GM12873 (cell line): ENCODE measurements at regions not wholly inside any gene's neighbourhood (a gene's known extent, or its start where the extent isn't known, plus 50 kb on each side); places are given as distances from the start of the nearest gene placed in this dataset.

Source experiments
- CTCF ChIP-seq: IDR thresholded peaks from 2 replicates; pipeline ENCODE4 v1.5.1; 2012; ENCODE audit warnings: low read depth, mild to moderate bottlenecking, moderate library complexity, low read length, control low read depth; ENCODE audit not compliant: insufficient read depth; ENCODE audit errors: missing control alignments

DNA sequence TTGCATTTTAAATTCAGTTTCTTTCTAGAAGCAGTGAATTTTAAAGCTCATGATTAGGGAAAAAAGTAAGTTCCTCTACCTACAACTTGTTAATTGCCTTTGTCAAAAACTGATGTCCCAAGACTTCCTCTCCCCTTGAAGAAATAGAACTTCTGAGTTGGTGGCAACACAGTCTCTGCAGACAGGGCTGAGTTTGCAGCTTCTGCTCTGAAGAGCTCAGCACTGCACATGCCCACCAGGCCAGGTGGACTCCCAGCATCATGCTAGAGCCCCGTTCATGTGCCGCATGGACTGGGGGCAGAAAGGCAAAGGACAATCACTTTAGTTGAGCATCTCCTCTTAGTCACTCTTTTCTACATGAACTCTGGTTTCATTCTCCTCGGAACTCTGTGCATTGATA is 620.1 kb downstream of the VRK1 start:
- TF ChIP-seq CTCF, result no peak

DNA sequence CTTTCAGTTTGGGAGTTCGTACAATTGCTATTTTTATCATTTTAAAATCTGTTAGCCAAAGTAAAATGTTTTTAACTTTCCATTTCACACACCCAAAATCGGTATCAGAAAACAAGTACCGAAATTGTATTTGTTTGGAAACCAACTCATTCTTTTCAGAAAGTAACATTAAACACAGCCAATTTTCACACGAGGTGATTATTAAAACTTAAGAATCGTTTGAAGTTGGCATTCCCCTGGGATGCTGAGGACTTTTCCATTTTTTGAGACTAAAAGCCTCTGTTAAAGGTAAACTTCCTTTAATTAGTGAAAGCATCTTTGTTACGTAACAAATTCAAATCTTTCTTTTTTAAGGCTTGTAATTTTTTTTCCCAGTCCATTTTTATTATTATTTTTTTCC is 623.0 kb downstream of the VRK1 start:
- TF ChIP-seq CTCF, result no peak

DNA sequence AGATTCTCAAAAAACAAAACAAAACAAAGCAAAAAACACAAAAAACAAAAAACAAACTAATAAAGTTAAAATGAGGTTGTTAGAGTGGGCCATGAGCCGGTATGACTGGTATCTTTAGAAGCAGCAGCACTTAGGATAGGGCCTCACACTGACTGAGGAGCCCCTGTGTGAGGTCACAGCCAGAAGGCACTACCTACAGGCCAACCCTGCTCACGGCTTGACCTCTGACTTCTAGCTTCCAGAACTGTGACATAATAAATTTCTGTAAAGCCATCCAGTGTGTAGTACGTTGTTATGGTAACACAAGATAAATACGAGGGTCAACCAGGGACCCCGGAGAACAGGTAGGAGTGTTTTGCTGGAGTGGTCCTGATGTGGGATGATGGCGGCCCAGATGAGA is 629.6 kb downstream of the VRK1 start:
- TF ChIP-seq CTCF, result no peak

DNA sequence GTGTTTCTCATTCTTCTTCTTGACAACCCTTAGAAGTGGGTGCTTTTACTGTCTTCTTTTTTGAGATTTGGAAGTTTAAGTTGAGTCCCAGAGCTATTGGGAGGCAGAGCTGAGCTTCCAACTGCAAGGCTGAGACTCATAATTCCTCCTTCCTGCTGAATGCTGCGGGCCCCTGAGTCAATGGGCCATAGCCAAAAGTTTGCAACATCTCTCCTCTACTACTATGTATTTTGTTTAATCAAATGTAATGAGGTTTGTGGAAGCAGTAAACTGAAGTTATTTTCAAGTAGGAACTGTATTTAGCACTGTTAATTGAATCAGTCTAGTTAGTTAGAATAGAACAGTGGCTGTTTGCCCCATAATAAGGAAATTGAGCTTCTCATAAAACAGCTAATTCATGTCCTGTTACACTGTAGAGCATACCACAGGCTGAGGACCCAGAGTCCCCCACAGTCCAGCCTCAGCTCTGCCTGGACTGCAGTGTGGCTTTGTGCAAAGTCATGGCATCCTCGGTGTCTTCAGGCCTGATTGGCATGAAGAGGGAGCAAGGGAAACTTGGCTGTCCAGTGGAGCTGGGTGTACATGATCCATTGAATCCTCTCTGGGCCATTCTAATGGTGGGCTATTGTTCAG is 631.7 kb downstream of the VRK1 start:
- no peak for TF ChIP-seq CTCF

DNA sequence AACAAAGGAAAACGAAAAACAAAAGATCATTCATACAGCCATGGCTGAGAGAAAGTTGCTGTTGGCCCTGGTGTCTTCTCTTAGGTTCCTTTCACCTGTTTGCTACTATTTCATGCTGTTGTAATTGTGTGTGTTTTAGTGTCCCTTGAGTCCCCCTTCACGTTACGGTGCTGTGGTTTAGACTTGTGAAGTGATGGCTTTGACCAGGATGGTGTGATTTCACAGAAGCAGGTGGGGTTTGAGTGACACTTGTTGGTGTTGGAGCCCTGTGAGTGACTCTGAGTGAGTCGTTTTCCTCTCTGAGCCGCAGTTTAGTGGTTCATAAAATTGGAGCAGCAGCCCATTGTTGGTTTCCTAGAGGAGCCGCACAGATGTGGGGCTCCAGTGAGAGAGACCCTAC is 635.4 kb downstream of the VRK1 start:
- no peak for TF ChIP-seq CTCF

DNA sequence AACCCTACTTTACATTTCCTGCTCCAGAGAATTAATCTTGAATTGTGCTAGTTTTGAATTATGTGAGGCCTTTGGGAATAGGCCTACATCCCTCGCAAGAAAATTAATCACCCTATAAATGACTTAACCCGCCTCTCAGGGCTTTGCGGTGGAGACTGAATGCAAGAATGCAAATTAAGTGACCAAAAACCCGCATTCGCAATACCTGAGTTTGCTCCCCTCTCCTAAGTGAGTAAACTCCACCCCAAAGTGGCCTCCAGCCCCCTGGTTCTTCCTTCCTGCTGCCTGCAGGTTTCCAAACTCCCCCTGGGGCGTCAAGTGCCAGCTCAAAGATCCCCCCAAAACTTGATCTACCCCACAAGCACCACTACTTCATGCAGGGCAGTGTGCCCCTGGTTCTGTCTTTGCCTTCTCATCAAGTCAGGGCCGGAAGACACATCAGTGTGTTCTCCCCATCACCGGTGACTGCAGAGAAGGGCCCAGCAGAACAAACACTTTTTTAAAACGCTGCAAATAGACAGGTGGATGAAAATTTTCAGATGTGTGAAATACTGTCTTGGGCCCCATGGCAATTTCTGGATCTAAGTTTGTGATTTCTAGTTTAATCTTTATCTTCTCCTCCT is 644.7 kb downstream of the VRK1 start:
- no peak for TF ChIP-seq CTCF

GRCh38 chr14:97442363-97442762 is 645.2 kb downstream of the VRK1 start:
- no peak for TF ChIP-seq CTCF

GRCh38 chr14:97443412-97443811 is 646.2 kb downstream of the VRK1 start:
- TF ChIP-seq CTCF, result no peak
